CD4-positive, alpha-beta T cell (primary cell): ENCODE measurements at regions not wholly inside any gene's neighbourhood (a gene's known extent, or its start where the extent isn't known, plus 50 kb on each side); places are given as distances from the start of the nearest gene placed in this dataset.

Experiments
- ATAC-seq: fragments of 200-7000 bp; cut with Tn5 transposase; one replicate; pipeline ENCODE4 v1.10.0; 2022; ENCODE audit warnings: mild to moderate bottlenecking; ENCODE audit not compliant: poor library complexity
- CTCF ChIA-PET: fragments of 350-600 bp; sonication (Branson Sonifier 250); formaldehyde crosslinking; loops from one replicate; lab custom pipeline; 2021; ENCODE audit warnings: antibody characterized with exemption, inconsistent platforms; lab: Charles Lee
- POLR2A ChIA-PET: fragments of 350-600 bp; sonication (Branson Sonifier 250); formaldehyde crosslinking; loops from one replicate; lab custom pipeline; 2021; ENCODE audit warnings: antibody characterized with exemption, inconsistent platforms; lab: Charles Lee
- DNase-seq, 14 experiments: peaks; one replicate each; pipeline ENCODE4 v3.0.0-alpha.2; 2013 to 2020; ENCODE audit warnings: mixed read lengths in 2 of 14
- H3K27ac ChIP-seq, 2 donors: one replicate each; pipeline versions ENCODE4 v1.5.1 to v1.7.0; 2013; ENCODE audit warnings: low read length in 2 of 2, low read depth in 1 of 2, mild to moderate bottlenecking in 1 of 2
- H3K27me3 ChIP-seq, 2 experiments: 1 replicate in 1 of 2; 2 replicates in 1 of 2; pipeline versions ENCODE4 v1.6.1 to v1.7.0; 2013; ENCODE audit warnings: low read length in 2 of 2, control low read depth in 1 of 2, mild to moderate bottlenecking in 1 of 2, moderate library complexity in 1 of 2; ENCODE audit not compliant: insufficient read depth in 2 of 2, control insufficient read depth in 1 of 2
- H3K36me3 ChIP-seq: one replicate; pipeline ENCODE4 v1.6.1; 2013; ENCODE audit warnings: low read length, control low read depth; ENCODE audit not compliant: insufficient read depth
- H3K4me1 ChIP-seq: one replicate; pipeline ENCODE4 v1.6.1; 2013; ENCODE audit warnings: low read length, control low read depth; ENCODE audit not compliant: insufficient read depth
- H3K4me3 ChIP-seq: one replicate; pipeline ENCODE4 v1.5.1; 2013; ENCODE audit warnings: mild to moderate bottlenecking, low read length, moderate library complexity
- H3K9me3 ChIP-seq, 2 experiments: 1 replicate in 1 of 2; 2 replicates in 1 of 2; pipeline versions ENCODE4 v1.6.1 to v1.7.0; 2013; ENCODE audit warnings: low read length in 2 of 2, mild to moderate bottlenecking in 2 of 2, control low read depth in 1 of 2, moderate library complexity in 1 of 2; ENCODE audit not compliant: control insufficient read depth in 1 of 2, insufficient read depth in 1 of 2
- H3K27ac Mint-ChIP-seq: one replicate; pipeline ENCODE4 v1.8.0; 2020; ENCODE audit warnings: mixed read lengths
- H3K27me3 Mint-ChIP-seq: one replicate; pipeline ENCODE4 v1.8.0; 2021; ENCODE audit warnings: mixed read lengths
- H3K36me3 Mint-ChIP-seq: one replicate; pipeline ENCODE4 v1.8.0; 2021; ENCODE audit warnings: low read depth, mixed read lengths
- H3K4me1 Mint-ChIP-seq: one replicate; pipeline ENCODE4 v1.8.0; 2021; ENCODE audit warnings: low read depth, mixed read lengths
- H3K4me3 Mint-ChIP-seq: one replicate; pipeline ENCODE4 v1.8.0; 2020; ENCODE audit warnings: mild to moderate bottlenecking, mixed read lengths
- H3K9me3 Mint-ChIP-seq: one replicate; pipeline ENCODE4 v1.8.0; 2020; ENCODE audit warnings: mixed read lengths
- CTCF ChIP-seq: fragments of 200-600 bp; IDR thresholded peaks from one replicate; pipeline ENCODE4 v1.8.0; 2022; ENCODE audit warnings: antibody characterized with exemption, mild to moderate bottlenecking
- intact Hi-C, 2 experiments: fragments of 100-400 bp; cut with DNase I in 1 of 2; cut with micrococcal nuclease in 1 of 2; formaldehyde crosslinking; loops; one replicate each; pipeline versions ENCODE4 v1.15.1 to v1.9.0; 2023 to 2025; cut with DNase I, micrococcal nuclease

- no peak for ATAC-seq
Observed at GRCh38 chr11:45489281-45489905, 176.0 kb downstream of the CHST1 start.

GRCh38 chr11:45486461-45486860 is 179.0 kb downstream of the CHST1 start:
- Mint-ChIP-seq H3K4me3 (no peak overlapping the region), H3K27me3 (peaks cover 32% of the 10 kb centered on the region), H3K27ac (no peak overlapping the region), H3K4me1 (no peaks in the 10 kb centered on the region), H3K9me3 (no peaks in the 10 kb centered on the region), H3K36me3 (no peaks in the 10 kb centered on the region)
- Histone ChIP-seq H3K27me3 (peaks cover 3 to 6% of the 10 kb centered on the region in 2 experiments), H3K4me3 (no peak overlapping the region), H3K36me3 (no peaks in the 10 kb centered on the region), H3K9me3 (no peaks in the 10 kb centered on the region), H3K27ac (no peak overlapping the region), H3K4me1 (no peaks in the 10 kb centered on the region)
- DNase-seq: no peak
- POLR2A ChIA-PET: no interaction called here
- CTCF ChIA-PET: interaction anchor here (1.2 kb wide), 1 partner anchor 11 kb away, joined by 3 read pairs; no protein-coding TSS in a partner anchor
- TF ChIP-seq CTCF: no peak
- ATAC-seq: no peak
- intact Hi-C loops: no loop called here

More at GRCh38 chr11:45489281-45489905, 176.0 kb downstream of the CHST1 start:
- ChIA-PET CTCF (no interaction called here), POLR2A (no interaction called here)
- TF ChIP-seq CTCF: no peak
- no peak overlapping the region for H3K27ac ChIP-seq
- Mint-ChIP-seq H3K4me1 (no peaks in the 10 kb centered on the region), H3K4me3 (no peak overlapping the region), H3K27me3 (peaks cover 13% of the 10 kb centered on the region), H3K36me3 (no peaks in the 10 kb centered on the region), H3K27ac (no peak overlapping the region), H3K9me3 (no peaks in the 10 kb centered on the region)
- H3K4me3 ChIP-seq: no peak overlapping the region
- H3K36me3 ChIP-seq: no peaks in the 10 kb centered on the region
- H3K9me3 ChIP-seq: no peaks in the 10 kb centered on the region
- intact Hi-C loops: no loop called here
- H3K4me1 ChIP-seq: no peaks in the 10 kb centered on the region
- no peak for DNase-seq
- H3K27me3 ChIP-seq: peaks cover 0 to 3% of the 10 kb centered on the region in 2 experiments

- H3K4me3 Mint-ChIP-seq: no peak overlapping the region
- intact Hi-C loops: no loop called here
- no peak overlapping the region for H3K27ac Mint-ChIP-seq
- ChIA-PET CTCF (no interaction called here), POLR2A (no interaction called here)
- Histone ChIP-seq H3K9me3 (no peaks in the 10 kb centered on the region), H3K27me3 (peaks cover 3 to 6% of the 10 kb centered on the region in 2 experiments), H3K4me3 (no peak overlapping the region), H3K4me1 (no peaks in the 10 kb centered on the region), H3K27ac (no peak overlapping the region), H3K36me3 (no peaks in the 10 kb centered on the region)
- no peaks in the 10 kb centered on the region for H3K4me1 Mint-ChIP-seq
- peaks cover 44% of the 10 kb centered on the region for H3K27me3 Mint-ChIP-seq
- H3K36me3 Mint-ChIP-seq: no peaks in the 10 kb centered on the region
- ATAC-seq (no peak), DNase-seq (no peak)
- H3K9me3 Mint-ChIP-seq: no peaks in the 10 kb centered on the region
- no peak for TF ChIP-seq CTCF
Observed at GRCh38 chr11:45485070-45485707, 180.2 kb downstream of the CHST1 start.
